ENCODE measurements at regions not wholly inside any gene's neighbourhood (a gene's known extent, or its start where the extent isn't known, plus 50 kb on each side); places are given as distances from the start of the nearest gene placed in this dataset.

DNA sequence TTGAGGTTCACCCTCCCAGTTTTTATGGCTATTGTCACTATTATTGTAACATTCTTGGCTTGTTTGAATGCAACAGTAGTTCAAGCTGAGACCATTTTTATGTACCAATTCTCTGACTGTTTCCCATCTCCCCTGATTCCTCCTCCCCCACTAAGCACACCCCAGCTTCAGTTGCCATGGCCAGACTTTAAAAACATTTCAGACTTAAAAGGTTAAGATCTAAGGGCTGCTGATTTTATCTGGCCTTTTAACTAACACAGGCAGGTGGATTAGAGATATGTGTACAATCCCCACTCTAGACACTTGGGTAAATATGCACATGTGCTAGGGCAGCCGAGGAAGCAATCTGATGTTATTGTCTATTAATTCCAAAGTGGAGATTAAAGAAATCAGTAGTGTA, 386.3 kb upstream of the NR2F2 start:
- no peaks in the 10 kb centered on the region for H3K79me2 ChIP-seq (ENCODE audit: control insufficient read depth in 1 of 2, insufficient read depth in 2 of 2, low read length in 2 of 2)
- H3K4me2 ChIP-seq (ENCODE audit: insufficient read depth in 1 of 2, low read depth in 2 of 2, low read length in 2 of 2) = no peak overlapping the region
- no peak overlapping the region for H3K9ac ChIP-seq (replicated peaks in 1 of 4; ENCODE audit: extremely low read depth in 1 of 4, low read depth in 3 of 4, low read length in 3 of 4)
- no peak overlapping the region for H2BK20ac ChIP-seq (ENCODE audit: low read length)
- H2BK15ac ChIP-seq (ENCODE audit: low read length) = no peak overlapping the region
- H3K79me1 ChIP-seq (ENCODE audit: low read depth, low read length) = no peaks in the 10 kb centered on the region; the same call in 1 of the 2 replicates
- no peak overlapping the region for H4K91ac ChIP-seq (replicated peaks; ENCODE audit: insufficient read length, low read length)
- H3K4ac ChIP-seq (replicated peaks; ENCODE audit: insufficient read length, low read depth, low read length) = no peak overlapping the region
- H4K8ac ChIP-seq (ENCODE audit: extremely low read depth, insufficient read depth, low read length) = no peak overlapping the region
- CTCF ChIA-PET (ENCODE audit: partially characterized antibody) = no interaction called here
- H3K23ac ChIP-seq (ENCODE audit: insufficient read length) = no peak overlapping the region
- no peak overlapping the region for H2BK12ac ChIP-seq (ENCODE audit: low read depth, low read length)
- H2AFZ ChIP-seq (ENCODE audit: low read length) = no peak overlapping the region
- FAIRE-seq = no peak
- DNase-seq (ENCODE audit: low read depth in 1 of 2, low spot score in 2 of 2) = no peak
- no peaks in the 10 kb centered on the region for H3K23me2 ChIP-seq (ENCODE audit: low read depth, low read length)
- H3K36me3 ChIP-seq (ENCODE audit: control insufficient read depth in 2 of 4, insufficient read depth in 4 of 4, low read length in 3 of 4) = no peaks in the 10 kb centered on the region
- no peaks in the 10 kb centered on the region for H3K4me1 ChIP-seq (replicated peaks in 1 of 4; ENCODE audit: control insufficient read depth in 3 of 4, insufficient read depth in 4 of 4, low read length in 3 of 4)
- no peak for TF ChIP-seq SIRT6 (IDR thresholded peaks at IDR 0.05; ENCODE audit: low read length)
- TF ChIP-seq TBP (IDR thresholded peaks at IDR 0.05; ENCODE audit: low read depth, low read length) = no peak
- H3K9me3 ChIP-seq (ENCODE audit: insufficient read depth in 2 of 2, low read depth in 1 of 2, low read length in 1 of 2) = no peaks in the 10 kb centered on the region
- H2BK120ac ChIP-seq (replicated peaks; ENCODE audit: low read depth, low read length) = no peak overlapping the region
- no peak overlapping the region for H3K27ac ChIP-seq (ENCODE audit: low read depth, low read length)
- no peak overlapping the region for H2BK5ac ChIP-seq (ENCODE audit: low read depth, low read length)
- H4K20me1 ChIP-seq (replicated peaks in 1 of 2; ENCODE audit: control insufficient read depth in 1 of 2, insufficient read depth in 2 of 2, low read length in 2 of 2) = no peaks in the 10 kb centered on the region
- POLR2A ChIA-PET (ENCODE audit: partially characterized antibody) = interaction anchor here (0.6 kb wide), 1 partner anchor 425 kb away, joined by 5 read pairs; no protein-coding TSS in a partner anchor
- H4K5ac ChIP-seq (ENCODE audit: insufficient read length, low read depth, low read length) = no peak overlapping the region
- no peaks in the 10 kb centered on the region for H3K27me3 ChIP-seq (replicated peaks in 1 of 4; ENCODE audit: control insufficient read depth in 3 of 4, extremely low read depth in 1 of 4, insufficient read depth in 3 of 4, low read length in 3 of 4)
- no peak overlapping the region for H3K4me3 ChIP-seq (ENCODE audit: extremely low read depth in 1 of 4, insufficient read depth in 2 of 4, low read depth in 3 of 4, low read length in 4 of 4)
- H2AK5ac ChIP-seq (ENCODE audit: low read depth, low read length) = no peak overlapping the region
- no peak overlapping the region for H3K56ac ChIP-seq (replicated peaks; ENCODE audit: insufficient read length, low read depth, low read length)
- H3K14ac ChIP-seq (ENCODE audit: insufficient read length) = no peak overlapping the region
- H3K18ac ChIP-seq (ENCODE audit: extremely low read depth, low read length) = no peak overlapping the region
- WGBS, 2 experiments (ENCODE audit: extremely low coverage in 1 of 2, insufficient coverage in 1 of 2, insufficient read length in 1 of 2, insufficient replicate concordance in 2 of 2, low coverage in 1 of 2, low lambda C conversion rate in 2 of 2, missing lambda C conversion rate in 1 of 2) = 95% methylated on average over 1 of the region's 1 CpG; no CpG with 5 or more reads in 1 of the 2 experiments

Measured in H1 (cell line).